Spleen (tissue), 11 donors: ENCODE measurements at regions not wholly inside any gene's neighbourhood (a gene's known extent, or its start where the extent isn't known, plus 50 kb on each side); places are given as distances from the start of the nearest gene placed in this dataset.

Experiments
- DNase-seq: peaks from one replicate; pipeline ENCODE4 v3.0.0-alpha.2; 2020
- H3K27ac ChIP-seq, 8 donors: fragments of 200-600 bp; sonication (generic) in 7 of 8; 1 replicate in 4 of 8; 2 replicates in 4 of 8; pipeline versions ENCODE4 v1.5.0 to v1.8.0; 2016 to 2021; ENCODE audit warnings: inconsistent platforms in 4 of 8, mild to moderate bottlenecking in 4 of 8, moderate library complexity in 1 of 8
- H3K27me3 ChIP-seq, 7 donors: fragments of 200-600 bp; sonication (generic) in 6 of 7; replicated peaks in 1 of 7; 1 replicate in 4 of 7; 2 replicates in 3 of 7; pipeline versions ENCODE4 v1.5.0 to v1.8.0; 2016 to 2021; ENCODE audit warnings: inconsistent platforms in 3 of 7, mild to moderate bottlenecking in 1 of 7
- H3K36me3 ChIP-seq, 6 donors: fragments of 200-600 bp; sonication (generic) in 5 of 6; 1 replicate in 4 of 6; 2 replicates in 2 of 6; pipeline versions ENCODE4 v1.5.0 to v1.8.0; 2016 to 2021; ENCODE audit warnings: inconsistent platforms in 2 of 6
- H3K4me1 ChIP-seq, 6 donors: fragments of 200-600 bp; sonication (generic) in 5 of 6; 1 replicate in 3 of 6; 2 replicates in 3 of 6; pipeline versions ENCODE4 v1.5.0 to v1.8.0; 2016 to 2021; ENCODE audit warnings: inconsistent platforms in 3 of 6
- H3K4me3 ChIP-seq, 8 donors: fragments of 200-600 bp; sonication (generic) in 7 of 8; 1 replicate in 4 of 8; 2 replicates in 4 of 8; pipeline versions ENCODE4 v1.5.0 to v1.8.0; 2016 to 2021; ENCODE audit warnings: inconsistent platforms in 4 of 8, mild to moderate bottlenecking in 4 of 8, moderate library complexity in 2 of 8
- H3K9me3 ChIP-seq, 8 donors: fragments of 200-600 bp; sonication (generic) in 7 of 8; 1 replicate in 4 of 8; 2 replicates in 4 of 8; pipeline versions ENCODE4 v1.5.0 to v1.8.0; 2016 to 2021; ENCODE audit warnings: inconsistent platforms in 4 of 8
- POLR2A ChIP-seq, 3 donors: fragments of 450-650 bp; IDR thresholded peaks; one replicate each; pipeline ENCODE4 v1.5.1; 2017; ENCODE audit warnings: antibody characterized with exemption in 3 of 3, mild to moderate bottlenecking in 1 of 3
- POLR2AphosphoS5 ChIP-seq, 3 donors: sonication (generic); formaldehyde crosslinking; IDR thresholded peaks; one replicate each; pipeline ENCODE4 v1.5.1; 2017; ENCODE audit warnings: antibody characterized with exemption in 3 of 3
- WGBS, 5 donors: extraction: QIAGEN DNeasy Blood & Tissue Kit in 3 of 5; methylation state at CpG; one replicate each; pipeline versions ENCODE4 v1.1.5 to v1.1.7; 2013 to 2018; 5-methylcytosine and 5-hydroxymethylcytosine counted together
- intact Hi-C: fragments of 100-400 bp; cut with DNase I; formaldehyde crosslinking; loops from one replicate; pipeline ENCODE4 v1.15.0; 2023; ENCODE audit warnings: low total_unique reads
- TF ChIP-seq, protein P1 (sequence below), 11 experiments: fragments of 200-600 bp in 7 of 11; fragments of 450-650 bp in 4 of 11; sonication (generic) in 4 of 11; IDR thresholded peaks in 8 of 11; conservative IDR thresholded peaks in 3 of 11; 1 replicate in 7 of 11; 2 replicates in 4 of 11; pipeline versions ENCODE4 v1.4.0 to v1.8.0; 2016 to 2021; ENCODE audit warnings: antibody characterized with exemption in 11 of 11, inconsistent platforms in 4 of 11, mild to moderate bottlenecking in 1 of 11
- donor health status: healthy with polysubstance abuse.
- donor health status: DM: no; HTN: no; CAD: no; lungs with moderate emphysema.
- donor health status: DM: no; HTN: no; CAD: no.
- donor health status: Bipolar disorder and iron deficiency.
- donor health status: healthy.
- donor health status: DM: no; HTN: no; CAD: no.
- donor health status: DM: yes; HTN: yes; CAD: no.

DNA sequence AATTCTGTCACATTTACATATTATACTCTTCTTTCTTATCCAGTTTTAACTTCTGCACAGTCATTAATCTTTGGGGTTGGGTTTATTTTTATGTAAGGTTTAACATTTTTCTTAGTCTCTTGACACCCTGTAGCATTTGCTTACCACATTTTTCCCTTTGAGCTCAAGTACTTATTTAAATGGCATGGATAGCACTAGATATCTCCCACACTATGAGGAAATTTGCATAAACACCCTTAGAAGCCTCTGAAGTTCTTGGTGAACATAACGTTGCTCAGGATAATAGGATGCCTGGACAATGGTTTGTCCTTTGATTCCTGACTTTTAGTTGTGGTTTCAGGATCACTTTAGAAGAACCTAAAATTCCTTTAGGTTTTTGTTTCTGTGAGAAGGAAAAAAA, 338.9 kb downstream of the PCDH17 start:
- Histone ChIP-seq H3K27me3 (no peaks in the 10 kb centered on the region), H3K36me3 (no peaks in the 10 kb centered on the region), H3K4me3 (no peak overlapping the region), H3K27ac (no peak overlapping the region), H3K9me3 (peaks cover 0 to 46% (median 21%) of the 10 kb centered on the region in 8 donors), H3K4me1 (no peaks in the 10 kb centered on the region)
- 43 to 65% (median 45%) methylated on average over 1 of the region's 1 CpG for WGBS, 5 donors
- intact Hi-C loops, result no loop called here
- TF ChIP-seq POLR2AphosphoS5 (IDR thresholded peaks at IDR 0.05) (no peak), POLR2A (IDR thresholded peaks at IDR 0.05) (no peak)
- TF ChIP-seq, protein P1, sequence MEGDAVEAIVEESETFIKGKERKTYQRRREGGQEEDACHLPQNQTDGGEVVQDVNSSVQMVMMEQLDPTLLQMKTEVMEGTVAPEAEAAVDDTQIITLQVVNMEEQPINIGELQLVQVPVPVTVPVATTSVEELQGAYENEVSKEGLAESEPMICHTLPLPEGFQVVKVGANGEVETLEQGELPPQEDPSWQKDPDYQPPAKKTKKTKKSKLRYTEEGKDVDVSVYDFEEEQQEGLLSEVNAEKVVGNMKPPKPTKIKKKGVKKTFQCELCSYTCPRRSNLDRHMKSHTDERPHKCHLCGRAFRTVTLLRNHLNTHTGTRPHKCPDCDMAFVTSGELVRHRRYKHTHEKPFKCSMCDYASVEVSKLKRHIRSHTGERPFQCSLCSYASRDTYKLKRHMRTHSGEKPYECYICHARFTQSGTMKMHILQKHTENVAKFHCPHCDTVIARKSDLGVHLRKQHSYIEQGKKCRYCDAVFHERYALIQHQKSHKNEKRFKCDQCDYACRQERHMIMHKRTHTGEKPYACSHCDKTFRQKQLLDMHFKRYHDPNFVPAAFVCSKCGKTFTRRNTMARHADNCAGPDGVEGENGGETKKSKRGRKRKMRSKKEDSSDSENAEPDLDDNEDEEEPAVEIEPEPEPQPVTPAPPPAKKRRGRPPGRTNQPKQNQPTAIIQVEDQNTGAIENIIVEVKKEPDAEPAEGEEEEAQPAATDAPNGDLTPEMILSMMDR (IDR thresholded peaks at IDR 0.05 in 8 of 11, conservative IDR thresholded peaks at IDR 0.05 in 3 of 11), result no peak
- DNase-seq, result no peak

DNA sequence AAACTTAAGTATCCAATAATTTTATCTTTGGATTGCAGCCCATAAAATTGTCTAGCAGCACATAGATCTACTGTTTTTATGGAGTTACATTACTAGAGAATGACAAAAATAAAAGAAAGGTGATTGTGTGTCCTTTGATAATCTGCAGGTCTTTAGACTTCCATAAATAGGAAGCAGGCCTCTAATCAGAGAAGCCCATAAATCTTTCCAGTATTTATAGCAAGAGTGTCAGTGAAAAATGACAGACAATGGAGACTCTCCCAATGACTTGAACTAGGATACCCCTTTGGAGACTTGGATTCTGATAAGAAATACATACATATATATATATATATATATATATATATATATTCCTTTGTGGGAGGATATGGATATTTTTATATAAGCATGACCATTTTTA, 351.2 kb downstream of the PCDH17 start:
- no peak for TF ChIP-seq POLR2A (IDR thresholded peaks at IDR 0.05)
- TF ChIP-seq POLR2AphosphoS5 (IDR thresholded peaks at IDR 0.05), result no peak
- TF ChIP-seq, protein P1 (IDR thresholded peaks at IDR 0.05 in 8 of 11, conservative IDR thresholded peaks at IDR 0.05 in 3 of 11), result no peak
- Histone ChIP-seq H3K27ac (no peak overlapping the region), H3K4me3 (no peak overlapping the region), H3K4me1 (no peaks in the 10 kb centered on the region), H3K9me3 (peaks cover 0 to 28% (median 14%) of the 10 kb centered on the region in 8 donors), H3K27me3 (no peaks in the 10 kb centered on the region), H3K36me3 (no peaks in the 10 kb centered on the region)
- DNase-seq, result no peak
- intact Hi-C loops, result no loop called here

DNA sequence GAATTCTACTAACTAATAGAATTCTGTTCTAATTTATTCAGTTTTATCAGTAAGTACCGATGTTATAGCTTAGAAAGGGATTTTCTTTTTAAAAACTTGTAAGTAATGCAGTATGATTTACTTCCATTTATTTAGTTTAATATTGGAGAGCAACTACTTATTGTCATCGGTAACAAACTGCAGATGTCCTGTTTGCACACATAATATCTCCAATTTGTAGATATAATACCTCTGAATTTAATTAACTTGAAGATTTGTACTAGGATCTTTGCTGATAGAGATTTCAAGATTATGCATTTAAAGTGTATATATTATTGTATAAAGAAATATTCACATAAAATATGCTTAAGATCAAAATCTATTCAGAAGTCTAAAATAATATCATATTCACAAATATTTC, 356.7 kb downstream of the PCDH17 start:
- Histone ChIP-seq H3K27me3 (no peaks in the 10 kb centered on the region), H3K4me3 (no peak overlapping the region), H3K9me3 (peaks cover 0 to 28% (median 15%) of the 10 kb centered on the region in 8 donors), H3K36me3 (no peaks in the 10 kb centered on the region), H3K4me1 (no peaks in the 10 kb centered on the region), H3K27ac (no peak overlapping the region)
- TF ChIP-seq, protein P1 (IDR thresholded peaks at IDR 0.05 in 8 of 11, conservative IDR thresholded peaks at IDR 0.05 in 3 of 11), result no peak
- TF ChIP-seq POLR2AphosphoS5 (IDR thresholded peaks at IDR 0.05) (no peak), POLR2A (IDR thresholded peaks at IDR 0.05) (no peak)
- DNase-seq, result no peak
- intact Hi-C loops, result no loop called here
- WGBS, 5 donors, result 83 to 93% (median 87%) methylated on average over 2 of the region's 2 CpGs

DNA sequence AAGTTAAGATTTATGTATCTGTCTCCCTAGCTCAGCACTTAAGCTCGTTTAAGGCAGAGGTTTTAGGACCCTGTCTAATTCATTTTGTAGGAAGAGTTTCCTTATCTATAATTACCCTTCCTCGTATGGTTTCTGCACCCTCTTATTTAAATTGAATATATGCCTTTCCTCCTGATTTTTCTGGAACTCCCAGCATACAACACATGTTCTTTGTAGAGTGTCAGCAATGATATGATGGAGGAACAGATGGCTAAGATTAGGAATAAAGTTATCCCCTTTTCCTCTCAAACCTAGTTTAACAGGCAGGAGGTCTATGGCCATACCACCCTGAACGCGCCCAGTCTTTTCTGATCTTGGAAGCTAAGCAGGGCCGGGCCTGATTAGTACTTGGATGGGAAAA, 359.5 kb downstream of the PCDH17 start:
- peaks cover 0 to 14% (median 8%) of the 10 kb centered on the region in 8 donors for H3K9me3 ChIP-seq
- no peak overlapping the region for H3K4me3 ChIP-seq
- intact Hi-C loops, result no loop called here
- WGBS, 5 donors, result 73 to 82% (median 74%) methylated on average over 5 of the region's 5 CpGs
- no peaks in the 10 kb centered on the region for H3K4me1 ChIP-seq
- H3K27me3 ChIP-seq, result no peaks in the 10 kb centered on the region
- TF ChIP-seq, protein P1 (IDR thresholded peaks at IDR 0.05 in 8 of 11, conservative IDR thresholded peaks at IDR 0.05 in 3 of 11), result no peak
- TF ChIP-seq POLR2AphosphoS5 (IDR thresholded peaks at IDR 0.05), result no peak
- TF ChIP-seq POLR2A (IDR thresholded peaks at IDR 0.05), result no peak
- DNase-seq, result no peak
- H3K27ac ChIP-seq, result no peak overlapping the region
- H3K36me3 ChIP-seq, result no peaks in the 10 kb centered on the region
